Endothelial cell of umbilical vein (primary cell): ENCODE measurements at regions not wholly inside any gene's neighbourhood (a gene's known extent, or its start where the extent isn't known, plus 50 kb on each side); places are given as distances from the start of the nearest gene placed in this dataset.

Source experiments
- BruUV-seq: library from RNA; stranded (reverse); fragments of 400-500 nt; replicated peaks from 2 replicates; lab custom pipeline; 2021; lab: Mats Ljungman, UMichigan
- CTCF ChIA-PET: fragments of 300-600, 350-600 bp; sonication (Branson Sonifier 250); formaldehyde crosslinking; loops from one replicate; lab custom pipeline; 2021; ENCODE audit warnings: antibody characterized with exemption, inconsistent platforms; lab: Charles Lee
- POLR2A ChIA-PET: fragments of 300-600, 350-600 bp; sonication (Branson Sonifier 250); formaldehyde crosslinking; loops from one replicate; lab custom pipeline; 2021; ENCODE audit warnings: antibody characterized with exemption, inconsistent platforms; lab: Charles Lee
- DNase-seq: peaks from one replicate; pipeline ENCODE4 v3.0.0-alpha.2; 2011; ENCODE audit warnings: low read depth, low spot score
- FAIRE-seq: peaks from 2 replicates; lab custom pipeline; 2011; peaks lifted over from hg19 to GRCh38; lab: Jason Lieb, UNC
- H2AFZ ChIP-seq: 2 replicates; pipeline ENCODE4 v1.6.0; 2012; ENCODE audit warnings: low read depth, low read length, control low read depth, inconsistent platforms
- H3K27ac ChIP-seq: 2 replicates; pipeline ENCODE4 v1.5.1; 2011; ENCODE audit warnings: low read depth, mild to moderate bottlenecking, control low read depth, low read length, moderate library complexity; ENCODE audit not compliant: insufficient read depth
- H3K27me3 ChIP-seq, 2 experiments: 2 replicates each; pipeline versions ENCODE4 v1.6.0 to v1.6.1; 2011; ENCODE audit warnings: low read length in 2 of 2, mixed read lengths in 1 of 2; ENCODE audit not compliant: control insufficient read depth in 2 of 2, insufficient read depth in 2 of 2
- H3K36me3 ChIP-seq, 2 experiments: 2 replicates in 1 of 2; 3 replicates in 1 of 2; pipeline ENCODE4 v1.5.1; 2011; ENCODE audit warnings: low read length in 2 of 2, mild to moderate bottlenecking in 1 of 2, moderate library complexity in 1 of 2; ENCODE audit not compliant: control insufficient read depth in 2 of 2, insufficient read depth in 2 of 2; ENCODE audit errors: extremely low read depth in 1 of 2
- H3K4me1 ChIP-seq: 3 replicates; pipeline ENCODE4 v1.5.1; 2011; ENCODE audit warnings: mild to moderate bottlenecking, low read length; ENCODE audit not compliant: control insufficient read depth, insufficient read depth; ENCODE audit errors: extremely low read depth
- H3K4me2 ChIP-seq: 2 replicates; pipeline ENCODE4 v1.6.1; 2011; ENCODE audit warnings: low read length, control low read depth, mixed read lengths; ENCODE audit not compliant: insufficient read depth
- H3K4me3 ChIP-seq, 3 experiments: fragments of 200-600 bp in 1 of 3; sonication (generic), shearing (Covaris generic) in 1 of 3; replicated peaks in 1 of 3; 2 replicates each; pipeline ENCODE4 v1.5.1; 2011 to 2016; ENCODE audit warnings: control low read depth in 3 of 3, low read length in 3 of 3, mild to moderate bottlenecking in 2 of 3, inconsistent platforms in 1 of 3, low read depth in 1 of 3, moderate library complexity in 1 of 3; ENCODE audit not compliant: insufficient read depth in 1 of 3
- H3K79me2 ChIP-seq: 2 replicates; pipeline ENCODE4 v1.6.0; 2012; ENCODE audit warnings: low read length, inconsistent platforms; ENCODE audit not compliant: control insufficient read depth, insufficient read depth
- H3K9ac ChIP-seq: replicated peaks from 2 replicates; pipeline ENCODE3; 2011; ENCODE audit warnings: low read length, control low read depth; ENCODE audit not compliant: insufficient read depth; ENCODE audit errors: extremely low read depth
- H3K9me1 ChIP-seq: replicated peaks from 3 replicates; pipeline ENCODE4 v1.6.0; 2011; ENCODE audit warnings: mild to moderate bottlenecking, low read length; ENCODE audit not compliant: control insufficient read depth, insufficient read depth; ENCODE audit errors: extremely low read depth
- H3K9me3 ChIP-seq: replicated peaks from 2 replicates; pipeline ENCODE4 v1.5.1; 2012; ENCODE audit warnings: low read length, inconsistent platforms; ENCODE audit not compliant: control insufficient read depth, insufficient read depth
- H4K20me1 ChIP-seq: replicated peaks from 2 replicates; pipeline ENCODE3; 2011; ENCODE audit warnings: mild to moderate bottlenecking, low read length; ENCODE audit not compliant: control insufficient read depth, insufficient read depth; ENCODE audit errors: extremely low read depth
- EZH2 ChIP-seq: IDR thresholded peaks from 2 replicates; pipeline ENCODE4 v1.6.1; 2012; ENCODE audit warnings: borderline replicate concordance, low read depth, mild to moderate bottlenecking, moderate library complexity, low read length, inconsistent platforms; ENCODE audit not compliant: severe bottlenecking
- FOS ChIP-seq: IDR thresholded peaks from 2 replicates; pipeline ENCODE4 v1.6.1; 2011; ENCODE audit warnings: mild to moderate bottlenecking, low read length, moderate library complexity, borderline replicate concordance; ENCODE audit not compliant: insufficient read depth
- GATA2 ChIP-seq: IDR thresholded peaks from 2 replicates; pipeline ENCODE4 v1.7.0; 2011; ENCODE audit warnings: low read depth, mild to moderate bottlenecking, moderate library complexity, mixed read lengths, low read length; ENCODE audit not compliant: insufficient read length, insufficient read depth
- JUN ChIP-seq: IDR thresholded peaks from 2 replicates; pipeline ENCODE4 v1.6.1; 2011; ENCODE audit warnings: borderline replicate concordance, low read depth; ENCODE audit not compliant: insufficient read length, insufficient read depth
- MYC ChIP-seq: IDR thresholded peaks from one replicate; pipeline ENCODE4 v1.6.1; 2011; ENCODE audit warnings: mild to moderate bottlenecking, low read depth, low read length
- POLR2A ChIP-seq: IDR thresholded peaks from 2 replicates; pipeline ENCODE4 v1.6.1; 2012; ENCODE audit warnings: low read depth, mild to moderate bottlenecking, control low read depth, low read length
- POLR2AphosphoS5 ChIP-seq: IDR thresholded peaks from 2 replicates; pipeline ENCODE4 v1.6.1; 2012; ENCODE audit warnings: low read depth, mild to moderate bottlenecking, control low read depth, low read length, moderate library complexity; ENCODE audit not compliant: insufficient read depth
- dilution Hi-C: fragments of 300-500 bp; cut with MboI; formaldehyde crosslinking; loops from one replicate; pipeline ENCODE4 v1.15.0; 2019; ENCODE audit warnings: low sequenced_read_pairs; ENCODE audit not compliant: extremely low pct_ligation_motif_present
- intact Hi-C: fragments of 100-400 bp; cut with micrococcal nuclease; formaldehyde crosslinking; loops from one replicate; pipeline ENCODE4 v1.10.0; 2022
- TF ChIP-seq, protein P1 (sequence below), 2 donors: IDR thresholded peaks; 1 replicate in 1 of 2; 2 replicates in 1 of 2; pipeline ENCODE4 v1.5.1; 2011; ENCODE audit warnings: low read length in 2 of 2, mild to moderate bottlenecking in 2 of 2, moderate library complexity in 2 of 2, control low read depth in 1 of 2, inconsistent platforms in 1 of 2, low read depth in 1 of 2; ENCODE audit not compliant: insufficient read depth in 1 of 2; ENCODE audit errors: extremely low read depth in 1 of 2
- TF ChIP-seq, protein P2 (sequence below): IDR thresholded peaks from 2 replicates; pipeline ENCODE4 v1.6.1; 2011; ENCODE audit not compliant: insufficient read depth, insufficient read length

DNA sequence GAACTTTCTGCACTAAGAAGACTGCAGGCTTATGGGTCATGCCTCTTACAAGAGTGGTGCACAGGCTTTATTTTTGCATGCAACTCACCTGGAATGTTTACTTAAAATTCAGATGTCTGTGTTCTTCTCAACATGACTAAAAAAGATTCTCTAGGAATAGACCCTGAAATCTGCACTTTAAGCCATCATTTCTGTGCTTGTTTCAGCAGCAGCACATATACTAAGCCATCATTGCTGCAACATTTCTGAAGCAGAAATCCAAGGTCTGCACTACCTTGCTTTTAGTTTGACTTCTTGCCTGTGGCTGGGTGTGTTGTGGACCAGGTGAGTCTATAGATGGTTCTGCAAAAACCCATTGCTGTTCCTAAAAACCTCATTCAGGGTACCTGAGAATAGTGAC is 156.8 kb downstream of the CEP120 start:
- H3K9me1 ChIP-seq: no peaks in the 10 kb centered on the region
- no peak overlapping the region for H2AFZ ChIP-seq
- no peaks in the 10 kb centered on the region for H3K9me3 ChIP-seq
- intact Hi-C loops: no loop called here
- H3K4me1 ChIP-seq: no peaks in the 10 kb centered on the region
- H3K4me3 ChIP-seq: no peak overlapping the region
- CTCF ChIA-PET: no interaction called here
- no peak for TF ChIP-seq FOS
- TF ChIP-seq POLR2AphosphoS5: no peak
- no peak for TF ChIP-seq MYC
- TF ChIP-seq POLR2A: no peak
- TF ChIP-seq, protein P1, sequence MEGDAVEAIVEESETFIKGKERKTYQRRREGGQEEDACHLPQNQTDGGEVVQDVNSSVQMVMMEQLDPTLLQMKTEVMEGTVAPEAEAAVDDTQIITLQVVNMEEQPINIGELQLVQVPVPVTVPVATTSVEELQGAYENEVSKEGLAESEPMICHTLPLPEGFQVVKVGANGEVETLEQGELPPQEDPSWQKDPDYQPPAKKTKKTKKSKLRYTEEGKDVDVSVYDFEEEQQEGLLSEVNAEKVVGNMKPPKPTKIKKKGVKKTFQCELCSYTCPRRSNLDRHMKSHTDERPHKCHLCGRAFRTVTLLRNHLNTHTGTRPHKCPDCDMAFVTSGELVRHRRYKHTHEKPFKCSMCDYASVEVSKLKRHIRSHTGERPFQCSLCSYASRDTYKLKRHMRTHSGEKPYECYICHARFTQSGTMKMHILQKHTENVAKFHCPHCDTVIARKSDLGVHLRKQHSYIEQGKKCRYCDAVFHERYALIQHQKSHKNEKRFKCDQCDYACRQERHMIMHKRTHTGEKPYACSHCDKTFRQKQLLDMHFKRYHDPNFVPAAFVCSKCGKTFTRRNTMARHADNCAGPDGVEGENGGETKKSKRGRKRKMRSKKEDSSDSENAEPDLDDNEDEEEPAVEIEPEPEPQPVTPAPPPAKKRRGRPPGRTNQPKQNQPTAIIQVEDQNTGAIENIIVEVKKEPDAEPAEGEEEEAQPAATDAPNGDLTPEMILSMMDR (IDR thresholded peaks at IDR 0.05; ENCODE audit: extremely low read depth in 1 of 2, insufficient read depth in 1 of 2, low read depth in 1 of 2, low read length in 2 of 2): no peak
- no peak for TF ChIP-seq JUN
- no peak for TF ChIP-seq GATA2
- TF ChIP-seq, protein P2, sequence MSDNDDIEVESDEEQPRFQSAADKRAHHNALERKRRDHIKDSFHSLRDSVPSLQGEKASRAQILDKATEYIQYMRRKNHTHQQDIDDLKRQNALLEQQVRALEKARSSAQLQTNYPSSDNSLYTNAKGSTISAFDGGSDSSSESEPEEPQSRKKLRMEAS: no peak
- no peak for TF ChIP-seq EZH2
- H3K4me2 ChIP-seq: no peak overlapping the region
- POLR2A ChIA-PET: no interaction called here
- dilution Hi-C loops: no loop called here
- H3K9ac ChIP-seq: no peak overlapping the region
- BruUV-seq: no TSS peak
- FAIRE-seq: no peak
- no peaks in the 10 kb centered on the region for H4K20me1 ChIP-seq
- H3K27ac ChIP-seq: no peak overlapping the region
- no peak for DNase-seq
- H3K36me3 ChIP-seq: no peaks in the 10 kb centered on the region
- H3K27me3 ChIP-seq: no peaks in the 10 kb centered on the region
- H3K79me2 ChIP-seq: no peaks in the 10 kb centered on the region
